T-cell (primary cell): ENCODE measurements at regions not wholly inside any gene's neighbourhood (a gene's known extent, or its start where the extent isn't known, plus 50 kb on each side); places are given as distances from the start of the nearest gene placed in this dataset.

Source experiments
- ATAC-seq, 4 experiments: fragments of 200-7000 bp in 3 of 4; fragments of 150-1000 bp in 1 of 4; cut with Tn5 transposase; replicated peaks in 1 of 4; 1 replicate in 3 of 4; 2 replicates in 1 of 4; pipeline ENCODE4 v1.10.0; 2021; ENCODE audit warnings: moderate library complexity in 3 of 4, mild to moderate bottlenecking in 2 of 4, moderate number of reproducible peaks in 1 of 4
- CTCF ChIA-PET, 2 donors: fragments of 300-600 bp; sonication (Branson Sonifier 250); formaldehyde crosslinking; loops; one replicate each; lab custom pipeline; 2022; ENCODE audit warnings: antibody characterized with exemption in 2 of 2; lab: Charles Lee
- POLR2A ChIA-PET, 2 donors: fragments of 300-600 bp; sonication (Branson Sonifier 250); formaldehyde crosslinking; loops; one replicate each; lab custom pipeline; 2022; ENCODE audit warnings: antibody characterized with exemption in 2 of 2; lab: Charles Lee
- DNase-seq, 35 experiments: peaks; one replicate each; pipeline versions ENCODE4 v3.0.0 to v3.0.0-alpha.2; 2013 to 2023
- H3K27ac ChIP-seq: one replicate; pipeline ENCODE4 v1.5.1; 2013; ENCODE audit warnings: low read length
- H3K27me3 ChIP-seq, 2 experiments: replicated peaks in 1 of 2; 1 replicate in 1 of 2; 2 replicates in 1 of 2; pipeline versions ENCODE4 v1.6.1 to v1.7.0; 2013; ENCODE audit warnings: low read length in 1 of 2, mixed read lengths in 1 of 2; ENCODE audit not compliant: control insufficient read depth in 2 of 2, insufficient read depth in 2 of 2; ENCODE audit errors: extremely low read depth in 1 of 2
- H3K36me3 ChIP-seq, 2 donors: 1 replicate in 1 of 2; 2 replicates in 1 of 2; pipeline versions ENCODE4 v1.6.1 to v1.7.0; 2013; ENCODE audit warnings: low read length in 1 of 2; ENCODE audit not compliant: control insufficient read depth in 2 of 2, insufficient read depth in 1 of 2; ENCODE audit errors: extremely low read depth in 1 of 2
- H3K4me1 ChIP-seq, 2 experiments: 1 replicate in 1 of 2; 2 replicates in 1 of 2; pipeline versions ENCODE4 v1.6.1 to v1.7.0; 2013; ENCODE audit warnings: low read length in 2 of 2, mixed read lengths in 1 of 2; ENCODE audit not compliant: insufficient read depth in 2 of 2, control insufficient read depth in 1 of 2; ENCODE audit errors: extremely low read depth in 1 of 2
- H3K4me3 ChIP-seq, 2 donors: 1 replicate in 1 of 2; 2 replicates in 1 of 2; pipeline versions ENCODE4 v1.5.1 to v1.7.0; 2013; ENCODE audit warnings: mild to moderate bottlenecking in 2 of 2, low read length in 1 of 2, moderate library complexity in 1 of 2; ENCODE audit not compliant: control insufficient read depth in 1 of 2; ENCODE audit errors: extremely low read depth in 1 of 2
- H3K9me3 ChIP-seq: 2 replicates; pipeline ENCODE4 v1.7.0; 2013
- H3K27ac Mint-ChIP-seq, 2 donors: one replicate each; pipeline ENCODE4 v1.8.0; 2020 to 2021; ENCODE audit warnings: mild to moderate bottlenecking in 2 of 2, mixed read lengths in 2 of 2
- H3K27me3 Mint-ChIP-seq, 2 donors: one replicate each; pipeline ENCODE4 v1.8.0; 2021 to 2022; ENCODE audit warnings: mixed read lengths in 2 of 2
- H3K36me3 Mint-ChIP-seq: one replicate; pipeline ENCODE4 v1.8.0; 2021; ENCODE audit warnings: mixed read lengths
- H3K4me1 Mint-ChIP-seq, 3 donors: one replicate each; pipeline ENCODE4 v1.8.0; 2020 to 2022; ENCODE audit warnings: mixed read lengths in 3 of 3, mild to moderate bottlenecking in 1 of 3
- H3K4me3 Mint-ChIP-seq, 3 donors: one replicate each; pipeline ENCODE4 v1.8.0; 2020 to 2022; ENCODE audit warnings: mild to moderate bottlenecking in 3 of 3, mixed read lengths in 3 of 3, moderate library complexity in 3 of 3
- H3K9me3 Mint-ChIP-seq, 3 donors: one replicate each; pipeline ENCODE4 v1.8.0; 2020 to 2022; ENCODE audit warnings: mixed read lengths in 3 of 3
- whole genome bisulfite sequencing: methylation state at CpG from one replicate; pipeline ENCODE4 v1.1.5; 2013; ENCODE audit warnings: missing lambda C conversion rate; ENCODE audit not compliant: insufficient coverage; 5-methylcytosine and 5-hydroxymethylcytosine counted together

DNA sequence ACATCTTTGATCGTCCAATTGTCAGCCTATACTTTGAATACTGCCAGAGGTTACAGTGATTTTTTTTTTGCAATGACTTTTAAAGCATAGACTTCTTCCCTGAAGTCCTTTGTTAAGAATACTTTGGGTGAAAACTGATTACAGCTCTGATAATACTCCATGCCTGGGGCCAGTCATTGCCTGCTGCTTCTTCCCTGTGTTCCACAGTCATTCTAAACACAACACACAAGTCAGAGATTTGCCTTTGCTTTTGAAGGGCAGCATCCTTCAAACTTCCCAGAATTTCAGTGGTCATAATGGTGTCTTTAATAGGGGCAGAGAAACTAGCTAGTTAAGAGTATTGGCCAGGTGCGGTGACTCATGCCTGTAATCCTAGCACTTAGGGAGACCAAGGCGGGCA, 153.7 kb upstream of the PLAAT1 start:
- POLR2A ChIA-PET = no interaction called here
- H3K4me3 ChIP-seq = no peak overlapping the region
- 83% methylated on average over 1 of the region's 3 CpGs for WGBS
- Mint-ChIP-seq H3K27ac (no peak overlapping the region), H3K36me3 (no peaks in the 10 kb centered on the region), H3K27me3 (peaks cover 0 to 5% of the 10 kb centered on the region in 2 donors), H3K4me1 (no peaks in the 10 kb centered on the region), H3K9me3 (peaks cover 9 to 12% (median 11%) of the 10 kb centered on the region in 3 donors), H3K4me3 (no peak overlapping the region)
- no peaks in the 10 kb centered on the region for H3K9me3 ChIP-seq
- H3K36me3 ChIP-seq = no peaks in the 10 kb centered on the region
- H3K27me3 ChIP-seq = no peaks in the 10 kb centered on the region
- no peak overlapping the region for H3K27ac ChIP-seq
- no peaks in the 10 kb centered on the region for H3K4me1 ChIP-seq
- CTCF ChIA-PET = no interaction called here
- DNase-seq (no peak), ATAC-seq (no peak)

- Histone ChIP-seq H3K27ac (no peak overlapping the region), H3K4me3 (no peak overlapping the region), H3K4me1 (no peaks in the 10 kb centered on the region), H3K9me3 (no peaks in the 10 kb centered on the region), H3K36me3 (no peaks in the 10 kb centered on the region), H3K27me3 (no peaks in the 10 kb centered on the region)
- WGBS = 93% methylated on average over 2 of the region's 4 CpGs
- no peaks in the 10 kb centered on the region for H3K36me3 Mint-ChIP-seq
- ChIA-PET POLR2A (no interaction called here), CTCF (no interaction called here)
- H3K27me3 Mint-ChIP-seq = no peaks in the 10 kb centered on the region
- H3K4me1 Mint-ChIP-seq = no peaks in the 10 kb centered on the region
- DNase-seq (no peak), ATAC-seq (no peak)
- H3K27ac Mint-ChIP-seq = no peak overlapping the region
- peaks cover 2 to 6% (median 2%) of the 10 kb centered on the region in 3 donors for H3K9me3 Mint-ChIP-seq
- H3K4me3 Mint-ChIP-seq = no peak overlapping the region
Observed at GRCh38 chr3:193095366-193095765, 145.7 kb upstream of the PLAAT1 start.

- H3K4me1 Mint-ChIP-seq = no peaks in the 10 kb centered on the region
- no peak overlapping the region for H3K27ac ChIP-seq
- no peaks in the 10 kb centered on the region for H3K36me3 Mint-ChIP-seq
- H3K9me3 ChIP-seq = no peaks in the 10 kb centered on the region
- peaks cover 7 to 11% (median 7%) of the 10 kb centered on the region in 3 donors for H3K9me3 Mint-ChIP-seq
- H3K27me3 ChIP-seq = no peaks in the 10 kb centered on the region
- H3K4me3 ChIP-seq = no peak overlapping the region
- POLR2A ChIA-PET = no interaction called here
- H3K27ac Mint-ChIP-seq = no peak overlapping the region
- ATAC-seq (no peak), DNase-seq (no peak)
- CTCF ChIA-PET = no interaction called here
- no peaks in the 10 kb centered on the region for H3K27me3 Mint-ChIP-seq
- 71% methylated on average over 1 of the region's 2 CpGs for WGBS
- H3K4me3 Mint-ChIP-seq = no peak overlapping the region
- no peaks in the 10 kb centered on the region for H3K4me1 ChIP-seq
- no peaks in the 10 kb centered on the region for H3K36me3 ChIP-seq
Observed at GRCh38 chr3:193096076-193096475, 144.9 kb upstream of the PLAAT1 start.

DNA sequence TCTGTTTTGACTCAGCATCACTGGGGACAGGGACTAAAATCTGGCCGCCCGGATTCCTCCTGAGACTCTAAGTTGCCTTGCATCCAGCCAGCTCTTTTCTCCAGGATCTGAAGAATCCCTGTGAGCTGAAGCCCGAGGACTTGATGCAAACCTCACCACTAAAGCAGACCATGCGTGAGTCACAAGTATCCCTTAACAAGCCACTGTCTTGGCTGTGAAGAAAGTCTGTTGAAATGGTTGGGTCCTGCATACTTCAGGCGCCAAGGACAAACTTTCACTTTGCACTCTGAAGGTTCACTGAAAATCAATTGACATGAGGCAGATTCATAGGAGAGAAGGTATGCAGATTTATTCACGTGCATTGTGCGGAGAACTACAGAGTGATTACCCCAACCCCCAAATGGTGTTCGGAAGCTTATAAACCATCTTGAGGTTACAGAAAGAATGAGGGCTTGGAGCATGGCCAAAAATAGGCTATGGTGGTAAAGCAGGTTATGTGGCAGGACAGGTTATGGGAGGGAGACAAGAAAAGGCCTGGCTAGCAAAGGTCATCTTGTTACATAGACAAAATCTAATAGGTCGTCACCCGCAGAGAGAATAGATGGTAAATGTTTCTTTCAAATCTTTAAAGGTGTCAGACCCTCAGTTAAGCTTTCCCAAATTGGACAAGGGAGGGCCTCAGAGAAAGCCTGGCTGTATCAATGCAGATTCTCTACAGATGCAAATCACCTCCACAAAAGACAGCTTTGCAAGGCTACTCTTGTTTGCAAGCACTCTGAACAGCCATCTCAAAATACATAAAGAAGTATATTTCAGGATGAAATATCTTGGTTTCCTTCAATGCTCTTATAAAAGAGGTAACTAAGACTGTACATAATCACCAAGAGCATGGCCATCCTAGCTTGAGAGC, 126.3 kb upstream of the PLAAT1 start:
- CTCF ChIA-PET = no interaction called here
- H3K4me3 ChIP-seq = no peak overlapping the region

GRCh38 chr3:193116871-193117270, 124.2 kb upstream of the PLAAT1 start:
- Histone ChIP-seq H3K36me3 (no peaks in the 10 kb centered on the region), H3K4me1 (no peaks in the 10 kb centered on the region), H3K9me3 (no peaks in the 10 kb centered on the region), H3K4me3 (no peak overlapping the region), H3K27me3 (no peaks in the 10 kb centered on the region), H3K27ac (no peak overlapping the region)
- no peak for ATAC-seq
- no CpG with 5 or more reads among the region's 2 CpGs for WGBS
- H3K9me3 Mint-ChIP-seq = peaks cover 0 to 5% (median 0%) of the 10 kb centered on the region in 3 donors
- ChIA-PET CTCF (no interaction called here), POLR2A (no interaction called here)
- no peak for DNase-seq
- no peaks in the 10 kb centered on the region for H3K36me3 Mint-ChIP-seq
- no peak overlapping the region for H3K27ac Mint-ChIP-seq
- no peaks in the 10 kb centered on the region for H3K4me1 Mint-ChIP-seq
- peaks cover 0 to 18% of the 10 kb centered on the region in 2 donors for H3K27me3 Mint-ChIP-seq
- H3K4me3 Mint-ChIP-seq = no peak overlapping the region

More for the DNA sequence above, 126.3 kb upstream of the PLAAT1 start:
- Histone ChIP-seq H3K27ac (no peak overlapping the region), H3K36me3 (no peaks in the 10 kb centered on the region), H3K27me3 (no peaks in the 10 kb centered on the region), H3K4me1 (no peaks in the 10 kb centered on the region), H3K9me3 (no peaks in the 10 kb centered on the region)
- POLR2A ChIA-PET = no interaction called here
- H3K4me3 Mint-ChIP-seq = no peak overlapping the region
- no peak for DNase-seq
- H3K27me3 Mint-ChIP-seq = peaks cover 2 to 21% of the 10 kb centered on the region in 2 donors
- H3K4me1 Mint-ChIP-seq = no peaks in the 10 kb centered on the region
- ATAC-seq = no peak
- H3K36me3 Mint-ChIP-seq = no peaks in the 10 kb centered on the region
- H3K27ac Mint-ChIP-seq = no peak overlapping the region
- H3K9me3 Mint-ChIP-seq = peaks cover 3 to 9% (median 4%) of the 10 kb centered on the region in 3 donors
- 96% methylated on average over 4 of the region's 10 CpGs for WGBS

- Histone ChIP-seq H3K27me3 (no peaks in the 10 kb centered on the region), H3K4me1 (no peaks in the 10 kb centered on the region), H3K4me3 (no peak overlapping the region), H3K27ac (no peak overlapping the region), H3K36me3 (no peaks in the 10 kb centered on the region), H3K9me3 (no peaks in the 10 kb centered on the region)
- H3K4me1 Mint-ChIP-seq = no peaks in the 10 kb centered on the region
- no peak overlapping the region for H3K27ac Mint-ChIP-seq
- H3K4me3 Mint-ChIP-seq = no peak overlapping the region
- H3K27me3 Mint-ChIP-seq = peaks cover 2 to 18% of the 10 kb centered on the region in 2 donors
- POLR2A ChIA-PET = interaction anchor here in 1 of 2 donors (0.7 kb wide), 1 partner anchor 12 kb away, joined by 4 read pairs; no protein-coding TSS in a partner anchor
- 89% methylated on average over 1 of the region's 1 CpG for WGBS
- ATAC-seq = no peak
- CTCF ChIA-PET = no interaction called here
- H3K36me3 Mint-ChIP-seq = no peaks in the 10 kb centered on the region
- no peak for DNase-seq
- peaks cover 0 to 5% (median 0%) of the 10 kb centered on the region in 3 donors for H3K9me3 Mint-ChIP-seq
Observed at GRCh38 chr3:193118907-193119306, 122.1 kb upstream of the PLAAT1 start.
